HG03095 (cell line): ENCODE measurements at regions not wholly inside any gene's neighbourhood (a gene's known extent, or its start where the extent isn't known, plus 50 kb on each side); places are given as distances from the start of the nearest gene placed in this dataset.
"Not testable (repeated sequence)": the region's sequence is repeated elsewhere in the genome, so short reads cannot be mapped to it uniquely, and the experiment has no call there.

Experiments
- ATAC-seq: cut with Tn5 transposase; IDR thresholded peaks from one replicate; pipeline ENCODE4 v1.9.1; 2021; ENCODE audit warnings: moderate library complexity; ENCODE audit not compliant: unreplicated experiment

- no peak for ATAC-seq
These were observed 557.9 kb upstream of the NCAM2 start for GRCh38 chr21:20440338-20440737.

GRCh38 chr21:20443558-20444155, 554.6 kb upstream of the NCAM2 start:
- no peak for ATAC-seq

GRCh38 chr21:20445971-20446370, 552.2 kb upstream of the NCAM2 start:
- no peak for ATAC-seq

GRCh38 chr21:20451046-20451445, 547.2 kb upstream of the NCAM2 start:
- no peak for ATAC-seq

- no peak for ATAC-seq
These were observed 545.3 kb upstream of the NCAM2 start for GRCh38 chr21:20452935-20453334.

GRCh38 chr21:20459838-20460237, 538.4 kb upstream of the NCAM2 start:
- no peak for ATAC-seq

- ATAC-seq, result no peak
These were observed 534.8 kb upstream of the NCAM2 start for GRCh38 chr21:20463362-20463761.

GRCh38 chr21:20469361-20469760, 528.8 kb upstream of the NCAM2 start:
- ATAC-seq, result no peak

GRCh38 chr21:20486303-20486702, 511.9 kb upstream of the NCAM2 start:
- no peak for ATAC-seq

GRCh38 chr21:20502915-20503314, 495.3 kb upstream of the NCAM2 start:
- ATAC-seq, result not testable (repeated sequence)

- ATAC-seq, result no peak
These were observed 490.4 kb upstream of the NCAM2 start for GRCh38 chr21:20507783-20508182.

- no peak for ATAC-seq
These were observed 486.9 kb upstream of the NCAM2 start for GRCh38 chr21:20511216-20511880.

GRCh38 chr21:20515446-20515845, 482.8 kb upstream of the NCAM2 start:
- no peak for ATAC-seq

- no peak for ATAC-seq
These were observed 479.1 kb upstream of the NCAM2 start for GRCh38 chr21:20519076-20519475.

- ATAC-seq, result no peak
These were observed 475.6 kb upstream of the NCAM2 start for GRCh38 chr21:20522611-20523010.

GRCh38 chr21:20523191-20523590, 475.0 kb upstream of the NCAM2 start:
- no peak for ATAC-seq

- ATAC-seq, result no peak
These were observed 470.3 kb upstream of the NCAM2 start for GRCh38 chr21:20527731-20528460.

GRCh38 chr21:20537130-20537529, 461.1 kb upstream of the NCAM2 start:
- ATAC-seq, result no peak

GRCh38 chr21:20538039-20538658, 460.1 kb upstream of the NCAM2 start:
- ATAC-seq, result no peak

GRCh38 chr21:20545454-20545853, 452.8 kb upstream of the NCAM2 start:
- ATAC-seq, result no peak

- ATAC-seq, result no peak
These were observed 446.3 kb upstream of the NCAM2 start for GRCh38 chr21:20551939-20552338.

- no peak for ATAC-seq
These were observed 443.4 kb upstream of the NCAM2 start for GRCh38 chr21:20554785-20555184.
